OCI-LY3 (cell line): ENCODE measurements at regions not wholly inside any gene's neighbourhood (a gene's known extent, or its start where the extent isn't known, plus 50 kb on each side); places are given as distances from the start of the nearest gene placed in this dataset.

Experiments
- EZH2phosphoT487 ChIP-seq: fragments of 200-600 bp; shearing (Covaris generic); IDR thresholded peaks from 2 replicates; pipeline ENCODE4 v1.6.1; 2018; ENCODE audit warnings: antibody characterized with exemption, mixed run types, low read depth
- TF ChIP-seq, protein P1 (sequence below): fragments of 200-600, 300-600 bp; sonication (generic); IDR thresholded peaks from 2 replicates; pipeline ENCODE4 v1.5.1; 2014; ENCODE audit warnings: antibody characterized with exemption, low read length, low read depth

DNA sequence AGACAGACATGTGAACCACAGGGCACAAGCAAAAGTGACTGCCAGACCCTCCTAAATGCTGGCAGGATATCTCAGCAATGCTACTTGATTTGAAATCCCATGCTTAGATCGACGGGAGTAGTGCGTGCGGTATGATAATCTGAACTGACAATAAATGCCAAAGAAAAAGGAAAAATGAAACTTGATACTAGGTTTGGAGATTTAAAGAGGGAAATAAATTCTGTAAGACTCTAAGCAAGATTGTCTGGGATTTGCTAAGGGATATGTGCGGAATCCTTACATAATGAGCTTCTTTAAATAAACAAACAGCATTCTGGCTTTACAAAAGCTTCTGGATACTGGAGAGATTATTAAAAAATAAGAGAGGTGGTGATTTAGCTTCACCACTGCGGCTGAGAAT is 203.6 kb downstream of the CAAP1 start:
- TF ChIP-seq, protein P1, sequence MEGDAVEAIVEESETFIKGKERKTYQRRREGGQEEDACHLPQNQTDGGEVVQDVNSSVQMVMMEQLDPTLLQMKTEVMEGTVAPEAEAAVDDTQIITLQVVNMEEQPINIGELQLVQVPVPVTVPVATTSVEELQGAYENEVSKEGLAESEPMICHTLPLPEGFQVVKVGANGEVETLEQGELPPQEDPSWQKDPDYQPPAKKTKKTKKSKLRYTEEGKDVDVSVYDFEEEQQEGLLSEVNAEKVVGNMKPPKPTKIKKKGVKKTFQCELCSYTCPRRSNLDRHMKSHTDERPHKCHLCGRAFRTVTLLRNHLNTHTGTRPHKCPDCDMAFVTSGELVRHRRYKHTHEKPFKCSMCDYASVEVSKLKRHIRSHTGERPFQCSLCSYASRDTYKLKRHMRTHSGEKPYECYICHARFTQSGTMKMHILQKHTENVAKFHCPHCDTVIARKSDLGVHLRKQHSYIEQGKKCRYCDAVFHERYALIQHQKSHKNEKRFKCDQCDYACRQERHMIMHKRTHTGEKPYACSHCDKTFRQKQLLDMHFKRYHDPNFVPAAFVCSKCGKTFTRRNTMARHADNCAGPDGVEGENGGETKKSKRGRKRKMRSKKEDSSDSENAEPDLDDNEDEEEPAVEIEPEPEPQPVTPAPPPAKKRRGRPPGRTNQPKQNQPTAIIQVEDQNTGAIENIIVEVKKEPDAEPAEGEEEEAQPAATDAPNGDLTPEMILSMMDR = no peak
- no peak for TF ChIP-seq EZH2phosphoT487
